GM12878 (cell line): ENCODE measurements at regions not wholly inside any gene's neighbourhood (a gene's known extent, or its start where the extent isn't known, plus 50 kb on each side); places are given as distances from the start of the nearest gene placed in this dataset.

ENCODE experiments used
- ATF7 ChIP-seq: fragments of 450-650 bp; IDR thresholded peaks from 2 replicates; pipeline ENCODE4 v1.6.1; 2016; ENCODE audit warnings: low read depth, mild to moderate bottlenecking
- BACH1 ChIP-seq: fragments of 450-650 bp; IDR thresholded peaks from 2 replicates; pipeline ENCODE4 v1.6.1; 2017; ENCODE audit warnings: mild to moderate bottlenecking, borderline replicate concordance
- EED ChIP-seq: sonication (generic); IDR thresholded peaks from 2 replicates; pipeline ENCODE4 v1.6.1; 2016; ENCODE audit warnings: antibody characterized with exemption, low read depth
- GABPA ChIP-seq: IDR thresholded peaks from 2 replicates; pipeline ENCODE4 v1.6.1; 2014; ENCODE audit warnings: antibody characterized with exemption, low read depth, mild to moderate bottlenecking, inconsistent platforms
- HDAC6 ChIP-seq: fragments of 200-600 bp; sonication (generic); IDR thresholded peaks from one replicate; pipeline ENCODE4 v1.8.0; 2017; ENCODE audit warnings: antibody characterized with exemption; ENCODE audit not compliant: unreplicated experiment
- HDGF ChIP-seq: fragments of 450-650 bp; IDR thresholded peaks from 2 replicates; pipeline ENCODE4 v1.6.1; 2016; ENCODE audit warnings: antibody characterized with exemption
- NFYA ChIP-seq: IDR thresholded peaks from 2 replicates; pipeline ENCODE4 v1.6.1; 2011; ENCODE audit warnings: low read depth, mild to moderate bottlenecking, low read length, improper control_type of control experiment, borderline replicate concordance
- PML ChIP-seq: IDR thresholded peaks from 2 replicates; pipeline ENCODE4 v1.6.1; 2012; ENCODE audit warnings: low read length, inconsistent platforms
- POU2F2 ChIP-seq: IDR thresholded peaks from 3 replicates; pipeline ENCODE4 v1.6.1; 2011; ENCODE audit warnings: low read depth, mild to moderate bottlenecking, low read length, borderline replicate concordance
- SMAD5 ChIP-seq: IDR thresholded peaks from 2 replicates; pipeline ENCODE4 v1.6.1; 2016; ENCODE audit warnings: antibody characterized with exemption, low read depth
- SREBF1 ChIP-seq: IDR thresholded peaks from 2 replicates; pipeline ENCODE4 v1.6.1; 2012; ENCODE audit warnings: mild to moderate bottlenecking, low read length
- TAF1 ChIP-seq: IDR thresholded peaks from 2 replicates; pipeline ENCODE4 v1.6.1; 2011; ENCODE audit warnings: mild to moderate bottlenecking, low read depth, low read length, borderline replicate concordance
- ZNF24 ChIP-seq: fragments of 450-650 bp; IDR thresholded peaks from 2 replicates; pipeline ENCODE4 v1.6.1; 2017; ENCODE audit warnings: antibody characterized with exemption, mild to moderate bottlenecking
- ZNF274 ChIP-seq: IDR thresholded peaks from one replicate; pipeline ENCODE4 v1.8.0; 2011; ENCODE audit not compliant: insufficient read length, insufficient read depth
- TF ChIP-seq, protein P1 (sequence below): fragments of 450-650 bp; IDR thresholded peaks from 2 replicates; pipeline ENCODE4 v1.6.1; 2017; ENCODE audit warnings: mild to moderate bottlenecking, moderate library complexity
- TF ChIP-seq, protein P2 (sequence below): fragments of 450-650 bp; IDR thresholded peaks from 2 replicates; pipeline ENCODE4 v1.6.1; 2016; ENCODE audit warnings: mild to moderate bottlenecking
- TF ChIP-seq, protein P3 (sequence below): fragments of 450-650 bp; IDR thresholded peaks from 2 replicates; pipeline ENCODE4 v1.6.1; 2018; ENCODE audit warnings: borderline replicate concordance, mild to moderate bottlenecking; ENCODE audit not compliant: partially characterized antibody

DNA sequence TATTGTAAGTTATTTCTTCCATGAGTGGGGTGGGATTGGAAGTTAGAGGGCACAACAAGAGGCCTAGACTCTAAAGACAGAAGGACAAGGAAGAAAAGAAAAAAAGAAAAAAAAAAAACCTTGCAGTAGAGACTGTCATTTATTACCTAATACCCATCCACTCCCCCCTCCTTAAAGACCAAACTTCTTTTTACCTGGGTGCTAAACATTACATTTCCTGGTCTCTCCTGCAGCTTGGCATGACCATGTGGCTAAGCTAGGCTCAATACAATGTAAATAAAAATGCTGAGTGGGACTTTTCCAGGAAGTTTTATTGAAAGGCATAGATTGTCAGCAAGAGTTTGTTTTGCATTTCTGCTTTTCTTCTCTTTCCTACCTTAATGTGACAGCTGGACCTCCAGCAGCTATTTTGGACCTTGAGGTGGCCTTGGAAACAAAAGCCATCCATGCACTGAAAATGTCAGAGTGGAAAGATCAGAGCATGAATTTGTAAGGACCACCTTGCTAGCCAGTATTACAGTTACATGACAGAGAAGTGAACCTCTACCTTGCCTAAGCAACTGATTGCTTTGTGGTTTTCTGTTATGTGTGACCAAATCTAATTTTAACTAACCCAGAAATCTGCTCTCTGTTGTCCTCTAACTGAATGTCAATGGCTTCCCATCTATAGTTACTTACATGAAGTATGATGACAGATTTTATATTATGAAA is 81.3 kb upstream of the SFMBT2 start (continued):
- 0 out of 2 replicates have a peak, but pooled peaks have one; percentile 37 for TF ChIP-seq ATF7
- TF ChIP-seq POU2F2, result no peak
- no peak for TF ChIP-seq BACH1
- TF ChIP-seq SREBF1, result no peak
- no peak for TF ChIP-seq HDGF
- TF ChIP-seq, protein P1, sequence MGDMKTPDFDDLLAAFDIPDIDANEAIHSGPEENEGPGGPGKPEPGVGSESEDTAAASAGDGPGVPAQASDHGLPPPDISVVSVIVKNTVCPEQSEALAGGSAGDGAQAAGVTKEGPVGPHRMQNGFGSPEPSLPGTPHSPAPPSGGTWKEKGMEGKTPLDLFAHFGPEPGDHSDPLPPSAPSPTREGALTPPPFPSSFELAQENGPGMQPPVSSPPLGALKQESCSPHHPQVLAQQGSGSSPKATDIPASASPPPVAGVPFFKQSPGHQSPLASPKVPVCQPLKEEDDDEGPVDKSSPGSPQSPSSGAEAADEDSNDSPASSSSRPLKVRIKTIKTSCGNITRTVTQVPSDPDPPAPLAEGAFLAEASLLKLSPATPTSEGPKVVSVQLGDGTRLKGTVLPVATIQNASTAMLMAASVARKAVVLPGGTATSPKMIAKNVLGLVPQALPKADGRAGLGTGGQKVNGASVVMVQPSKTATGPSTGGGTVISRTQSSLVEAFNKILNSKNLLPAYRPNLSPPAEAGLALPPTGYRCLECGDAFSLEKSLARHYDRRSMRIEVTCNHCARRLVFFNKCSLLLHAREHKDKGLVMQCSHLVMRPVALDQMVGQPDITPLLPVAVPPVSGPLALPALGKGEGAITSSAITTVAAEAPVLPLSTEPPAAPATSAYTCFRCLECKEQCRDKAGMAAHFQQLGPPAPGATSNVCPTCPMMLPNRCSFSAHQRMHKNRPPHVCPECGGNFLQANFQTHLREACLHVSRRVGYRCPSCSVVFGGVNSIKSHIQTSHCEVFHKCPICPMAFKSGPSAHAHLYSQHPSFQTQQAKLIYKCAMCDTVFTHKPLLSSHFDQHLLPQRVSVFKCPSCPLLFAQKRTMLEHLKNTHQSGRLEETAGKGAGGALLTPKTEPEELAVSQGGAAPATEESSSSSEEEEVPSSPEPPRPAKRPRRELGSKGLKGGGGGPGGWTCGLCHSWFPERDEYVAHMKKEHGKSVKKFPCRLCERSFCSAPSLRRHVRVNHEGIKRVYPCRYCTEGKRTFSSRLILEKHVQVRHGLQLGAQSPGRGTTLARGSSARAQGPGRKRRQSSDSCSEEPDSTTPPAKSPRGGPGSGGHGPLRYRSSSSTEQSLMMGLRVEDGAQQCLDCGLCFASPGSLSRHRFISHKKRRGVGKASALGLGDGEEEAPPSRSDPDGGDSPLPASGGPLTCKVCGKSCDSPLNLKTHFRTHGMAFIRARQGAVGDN, result peak; percentile 47; the same call in 1 of the 2 replicates
- TF ChIP-seq, protein P2, sequence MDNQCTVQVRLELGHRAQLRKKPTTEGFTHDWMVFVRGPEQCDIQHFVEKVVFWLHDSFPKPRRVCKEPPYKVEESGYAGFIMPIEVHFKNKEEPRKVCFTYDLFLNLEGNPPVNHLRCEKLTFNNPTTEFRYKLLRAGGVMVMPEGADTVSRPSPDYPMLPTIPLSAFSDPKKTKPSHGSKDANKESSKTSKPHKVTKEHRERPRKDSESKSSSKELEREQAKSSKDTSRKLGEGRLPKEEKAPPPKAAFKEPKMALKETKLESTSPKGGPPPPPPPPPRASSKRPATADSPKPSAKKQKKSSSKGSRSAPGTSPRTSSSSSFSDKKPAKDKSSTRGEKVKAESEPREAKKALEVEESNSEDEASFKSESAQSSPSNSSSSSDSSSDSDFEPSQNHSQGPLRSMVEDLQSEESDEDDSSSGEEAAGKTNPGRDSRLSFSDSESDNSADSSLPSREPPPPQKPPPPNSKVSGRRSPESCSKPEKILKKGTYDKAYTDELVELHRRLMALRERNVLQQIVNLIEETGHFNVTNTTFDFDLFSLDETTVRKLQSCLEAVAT, result 0 out of 2 replicates have a peak, but pooled peaks have one; percentile 54
- no peak for TF ChIP-seq ZNF24
- no peak for TF ChIP-seq SMAD5
- no peak for TF ChIP-seq NFYA
- no peak for TF ChIP-seq TAF1
- peak; percentile 52; the same call in 1 of the 2 replicates for TF ChIP-seq PML
- TF ChIP-seq EED, result no peak
- TF ChIP-seq ZNF274, result no peak
- TF ChIP-seq GABPA, result no peak
- TF ChIP-seq, protein P3, sequence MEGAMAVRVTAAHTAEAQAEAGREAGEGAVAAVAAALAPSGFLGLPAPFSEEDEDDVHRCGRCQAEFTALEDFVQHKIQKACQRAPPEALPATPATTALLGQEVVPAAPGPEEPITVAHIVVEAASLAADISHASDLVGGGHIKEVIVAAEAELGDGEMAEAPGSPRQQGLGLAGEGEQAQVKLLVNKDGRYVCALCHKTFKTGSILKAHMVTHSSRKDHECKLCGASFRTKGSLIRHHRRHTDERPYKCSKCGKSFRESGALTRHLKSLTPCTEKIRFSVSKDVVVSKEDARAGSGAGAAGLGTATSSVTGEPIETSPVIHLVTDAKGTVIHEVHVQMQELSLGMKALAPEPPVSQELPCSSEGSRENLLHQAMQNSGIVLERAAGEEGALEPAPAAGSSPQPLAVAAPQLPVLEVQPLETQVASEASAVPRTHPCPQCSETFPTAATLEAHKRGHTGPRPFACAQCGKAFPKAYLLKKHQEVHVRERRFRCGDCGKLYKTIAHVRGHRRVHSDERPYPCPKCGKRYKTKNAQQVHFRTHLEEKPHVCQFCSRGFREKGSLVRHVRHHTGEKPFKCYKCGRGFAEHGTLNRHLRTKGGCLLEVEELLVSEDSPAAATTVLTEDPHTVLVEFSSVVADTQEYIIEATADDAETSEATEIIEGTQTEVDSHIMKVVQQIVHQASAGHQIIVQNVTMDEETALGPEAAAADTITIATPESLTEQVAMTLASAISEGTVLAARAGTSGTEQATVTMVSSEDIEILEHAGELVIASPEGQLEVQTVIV, result no peak
- TF ChIP-seq HDAC6, result no peak
